ENCODE measurements at regions not wholly inside any gene's neighbourhood (a gene's known extent, or its start where the extent isn't known, plus 50 kb on each side); places are given as distances from the start of the nearest gene placed in this dataset.

DNA sequence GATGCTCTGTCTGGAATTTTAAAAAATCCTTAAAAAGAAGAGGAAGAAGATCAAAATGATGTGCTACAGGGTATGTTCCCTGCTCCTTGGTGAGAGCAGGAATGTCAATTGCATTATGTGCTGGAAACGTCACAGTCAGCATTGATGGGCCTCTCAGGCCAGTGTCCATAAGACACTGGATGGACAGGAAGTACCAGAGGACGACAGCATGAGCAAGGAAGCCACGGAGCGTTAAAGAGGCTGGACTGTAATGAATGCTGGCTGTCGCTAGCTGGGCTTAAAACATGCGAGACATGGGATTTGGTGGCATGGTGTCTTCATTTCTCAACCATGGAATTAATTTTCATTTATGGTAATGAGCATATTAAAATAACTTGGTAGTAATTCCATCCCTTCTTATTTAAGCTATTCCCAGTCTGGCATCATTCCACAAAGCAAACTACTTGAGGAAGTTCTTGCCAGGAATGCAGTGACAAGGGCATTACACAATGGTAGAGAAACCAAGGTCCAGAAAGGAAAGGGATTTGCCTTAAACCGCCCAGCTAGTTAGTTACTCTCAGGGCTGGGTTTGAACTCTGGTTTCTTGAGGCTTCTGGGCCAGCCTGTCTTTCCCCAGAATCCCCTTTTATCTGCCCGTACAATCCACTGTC lies 166.6 kb upstream of the SOX4 start:
- TF ChIP-seq, protein P1, sequence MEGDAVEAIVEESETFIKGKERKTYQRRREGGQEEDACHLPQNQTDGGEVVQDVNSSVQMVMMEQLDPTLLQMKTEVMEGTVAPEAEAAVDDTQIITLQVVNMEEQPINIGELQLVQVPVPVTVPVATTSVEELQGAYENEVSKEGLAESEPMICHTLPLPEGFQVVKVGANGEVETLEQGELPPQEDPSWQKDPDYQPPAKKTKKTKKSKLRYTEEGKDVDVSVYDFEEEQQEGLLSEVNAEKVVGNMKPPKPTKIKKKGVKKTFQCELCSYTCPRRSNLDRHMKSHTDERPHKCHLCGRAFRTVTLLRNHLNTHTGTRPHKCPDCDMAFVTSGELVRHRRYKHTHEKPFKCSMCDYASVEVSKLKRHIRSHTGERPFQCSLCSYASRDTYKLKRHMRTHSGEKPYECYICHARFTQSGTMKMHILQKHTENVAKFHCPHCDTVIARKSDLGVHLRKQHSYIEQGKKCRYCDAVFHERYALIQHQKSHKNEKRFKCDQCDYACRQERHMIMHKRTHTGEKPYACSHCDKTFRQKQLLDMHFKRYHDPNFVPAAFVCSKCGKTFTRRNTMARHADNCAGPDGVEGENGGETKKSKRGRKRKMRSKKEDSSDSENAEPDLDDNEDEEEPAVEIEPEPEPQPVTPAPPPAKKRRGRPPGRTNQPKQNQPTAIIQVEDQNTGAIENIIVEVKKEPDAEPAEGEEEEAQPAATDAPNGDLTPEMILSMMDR (conservative IDR thresholded peaks at IDR 0.05 in 1 of 2, IDR thresholded peaks at IDR 0.05 in 1 of 2; ENCODE audit: low read depth in 1 of 2, low read length in 2 of 2): no peak
- TF ChIP-seq EZH2 (IDR thresholded peaks at IDR 0.05; ENCODE audit: low read length, missing control alignments): no peak

All from fibroblast of lung (primary cell).